BJ (cell line): ENCODE measurements at regions not wholly inside any gene's neighbourhood (a gene's known extent, or its start where the extent isn't known, plus 50 kb on each side); places are given as distances from the start of the nearest gene placed in this dataset.

Experiments used
- CTCF ChIA-PET: fragments of 350-600 bp; formaldehyde crosslinking; extraction: SDS; loops from one replicate; lab custom pipeline; 2021; ENCODE audit warnings: antibody characterized with exemption, inconsistent platforms; lab: Yijun Ruan, JAX
- POLR2A ChIA-PET: fragments of 300-600 bp; sonication (Branson Sonifier 250); formaldehyde crosslinking; extraction: SDS; loops from one replicate; lab custom pipeline; 2021; ENCODE audit warnings: antibody characterized with exemption; lab: Charles Lee
- DNase-seq: peaks from one replicate; pipeline ENCODE4 v3.0.0-alpha.2; 2011; ENCODE audit warnings: low read depth
- H3K27me3 ChIP-seq: 2 replicates; pipeline ENCODE4 v1.6.0; 2011; ENCODE audit warnings: low read length; ENCODE audit not compliant: control insufficient read depth, insufficient read depth
- H3K36me3 ChIP-seq: 2 replicates; pipeline ENCODE4 v1.5.1; 2011; ENCODE audit warnings: low read length; ENCODE audit not compliant: control insufficient read depth, insufficient read depth
- H3K4me3 ChIP-seq: 2 replicates; pipeline ENCODE4 v1.5.1; 2011; ENCODE audit warnings: low read depth, mild to moderate bottlenecking, control low read depth, low read length
- TF ChIP-seq, protein P1 (sequence below): IDR thresholded peaks from 2 replicates; pipeline ENCODE4 v1.5.1; 2011; ENCODE audit warnings: low read depth, mild to moderate bottlenecking, control low read depth, inconsistent platforms, low read length, moderate library complexity; ENCODE audit not compliant: insufficient read depth

DNA sequence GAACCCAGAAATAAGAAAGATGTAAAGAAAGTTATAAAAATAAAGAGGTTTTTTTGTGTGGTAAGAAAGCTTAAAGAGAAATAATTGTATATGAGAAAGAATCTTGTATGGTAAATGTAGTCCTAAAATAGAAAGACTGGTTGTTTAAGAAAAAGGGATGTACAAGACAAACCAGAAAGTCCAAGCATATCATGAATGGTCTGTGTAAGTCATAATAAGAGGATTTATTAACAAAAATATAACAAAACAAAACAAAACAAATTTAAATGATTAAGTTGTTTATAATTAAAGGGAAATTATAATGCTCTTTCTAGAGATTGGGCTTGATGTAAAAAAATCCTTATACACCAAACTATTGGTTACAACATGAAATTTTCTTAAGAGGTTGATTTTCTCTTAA lies 590.4 kb upstream of the PTGER4 start:
- ChIA-PET CTCF (no interaction called here), POLR2A (no interaction called here)
- TF ChIP-seq, protein P1, sequence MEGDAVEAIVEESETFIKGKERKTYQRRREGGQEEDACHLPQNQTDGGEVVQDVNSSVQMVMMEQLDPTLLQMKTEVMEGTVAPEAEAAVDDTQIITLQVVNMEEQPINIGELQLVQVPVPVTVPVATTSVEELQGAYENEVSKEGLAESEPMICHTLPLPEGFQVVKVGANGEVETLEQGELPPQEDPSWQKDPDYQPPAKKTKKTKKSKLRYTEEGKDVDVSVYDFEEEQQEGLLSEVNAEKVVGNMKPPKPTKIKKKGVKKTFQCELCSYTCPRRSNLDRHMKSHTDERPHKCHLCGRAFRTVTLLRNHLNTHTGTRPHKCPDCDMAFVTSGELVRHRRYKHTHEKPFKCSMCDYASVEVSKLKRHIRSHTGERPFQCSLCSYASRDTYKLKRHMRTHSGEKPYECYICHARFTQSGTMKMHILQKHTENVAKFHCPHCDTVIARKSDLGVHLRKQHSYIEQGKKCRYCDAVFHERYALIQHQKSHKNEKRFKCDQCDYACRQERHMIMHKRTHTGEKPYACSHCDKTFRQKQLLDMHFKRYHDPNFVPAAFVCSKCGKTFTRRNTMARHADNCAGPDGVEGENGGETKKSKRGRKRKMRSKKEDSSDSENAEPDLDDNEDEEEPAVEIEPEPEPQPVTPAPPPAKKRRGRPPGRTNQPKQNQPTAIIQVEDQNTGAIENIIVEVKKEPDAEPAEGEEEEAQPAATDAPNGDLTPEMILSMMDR: no peak
- no peaks in the 10 kb centered on the region for H3K36me3 ChIP-seq
- H3K27me3 ChIP-seq: no peaks in the 10 kb centered on the region
- no peak overlapping the region for H3K4me3 ChIP-seq
- no peak for DNase-seq

DNA sequence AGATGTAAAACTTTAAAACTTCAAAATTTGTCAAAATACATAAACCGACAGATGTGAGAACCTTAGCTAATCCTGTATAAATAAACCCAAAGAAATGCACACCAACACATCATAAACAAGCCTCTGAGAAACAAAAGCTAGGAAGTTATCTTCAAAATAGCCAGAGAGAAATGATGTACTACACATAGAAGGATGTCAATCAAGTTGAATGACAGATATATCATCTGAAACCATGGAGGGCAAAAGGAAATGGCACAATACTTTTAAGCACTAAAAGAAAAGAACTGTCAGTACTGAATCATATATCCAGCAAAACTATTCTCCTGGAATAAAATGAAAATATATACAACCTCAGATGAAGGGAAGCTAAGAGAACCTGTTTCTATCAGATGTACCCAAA lies 595.1 kb upstream of the PTGER4 start:
- TF ChIP-seq, protein P1: no peak
- DNase-seq: no peak
- ChIA-PET POLR2A (no interaction called here), CTCF (no interaction called here)
- Histone ChIP-seq H3K36me3 (no peaks in the 10 kb centered on the region), H3K27me3 (no peaks in the 10 kb centered on the region), H3K4me3 (no peak overlapping the region)

GRCh38 chr5:40082313-40082712 lies 597.4 kb upstream of the PTGER4 start:
- POLR2A ChIA-PET: no interaction called here
- CTCF ChIA-PET: no interaction called here
- TF ChIP-seq, protein P1: no peak
- H3K27me3 ChIP-seq: no peaks in the 10 kb centered on the region; the same call in 1 of the 2 replicates
- H3K4me3 ChIP-seq: no peak overlapping the region
- no peaks in the 10 kb centered on the region for H3K36me3 ChIP-seq
- DNase-seq: no peak

GRCh38 chr5:40080191-40080590 lies 599.5 kb upstream of the PTGER4 start:
- no peak for DNase-seq
- no peaks in the 10 kb centered on the region for H3K36me3 ChIP-seq
- TF ChIP-seq, protein P1: no peak
- POLR2A ChIA-PET: no interaction called here
- no peaks in the 10 kb centered on the region; the same call in 1 of the 2 replicates for H3K27me3 ChIP-seq
- CTCF ChIA-PET: no interaction called here
- no peak overlapping the region for H3K4me3 ChIP-seq

- no peaks in the 10 kb centered on the region for H3K36me3 ChIP-seq
- CTCF ChIA-PET: no interaction called here
- H3K27me3 ChIP-seq: no peaks in the 10 kb centered on the region; the same call in 1 of the 2 replicates
- TF ChIP-seq, protein P1: no peak
- no peak overlapping the region for H3K4me3 ChIP-seq
- POLR2A ChIA-PET: no interaction called here
- DNase-seq: no peak
Measured at GRCh38 chr5:40078898-40079575, 600.7 kb upstream of the PTGER4 start.
